HL-60 (cell line): ENCODE measurements at regions not wholly inside any gene's neighbourhood (a gene's known extent, or its start where the extent isn't known, plus 50 kb on each side); places are given as distances from the start of the nearest gene placed in this dataset.

Experiments used
- DNase-seq, 2 experiments: peaks; one replicate each; pipeline ENCODE4 v3.0.0-alpha.2; 2010 to 2020; ENCODE audit warnings: low read depth in 1 of 2, low spot score in 1 of 2
- H3K27ac ChIP-seq: fragments of 250-450 bp; sonication (Bioruptor Pico); replicated peaks from 2 replicates; pipeline ENCODE4 v1.5.1; 2020; ENCODE audit warnings: mild to moderate bottlenecking, moderate library complexity
- H3K27me3 ChIP-seq: fragments of 250-450 bp; sonication (Bioruptor Pico); 2 replicates; pipeline ENCODE4 v1.5.1; 2021; ENCODE audit warnings: mild to moderate bottlenecking, moderate library complexity; ENCODE audit not compliant: insufficient read depth, poor library complexity, severe bottlenecking
- H3K4me3 ChIP-seq: replicated peaks from 2 replicates; pipeline ENCODE4 v1.5.1; 2011; ENCODE audit warnings: mild to moderate bottlenecking, control low read depth, low read length; ENCODE audit not compliant: insufficient read depth
- GABPA ChIP-seq: IDR thresholded peaks from 2 replicates; pipeline ENCODE4 v1.6.1; 2012; ENCODE audit warnings: low read depth
- POLR2AphosphoS5 ChIP-seq: IDR thresholded peaks from 2 replicates; pipeline ENCODE4 v1.6.1; 2012; ENCODE audit warnings: low read depth
- SPI1 ChIP-seq: IDR thresholded peaks from 2 replicates; pipeline ENCODE4 v1.6.1; 2012; ENCODE audit warnings: low read depth, mild to moderate bottlenecking, borderline replicate concordance
- TF ChIP-seq, protein P1 (sequence below): IDR thresholded peaks from 2 replicates; pipeline ENCODE4 v1.6.1; 2012; ENCODE audit warnings: low read depth; ENCODE audit not compliant: insufficient replicate concordance
- TF ChIP-seq, protein P2 (sequence below): IDR thresholded peaks from one replicate; pipeline ENCODE4 v1.5.1; 2011; ENCODE audit warnings: low read length, control low read depth, inconsistent platforms; ENCODE audit not compliant: insufficient read depth

DNA sequence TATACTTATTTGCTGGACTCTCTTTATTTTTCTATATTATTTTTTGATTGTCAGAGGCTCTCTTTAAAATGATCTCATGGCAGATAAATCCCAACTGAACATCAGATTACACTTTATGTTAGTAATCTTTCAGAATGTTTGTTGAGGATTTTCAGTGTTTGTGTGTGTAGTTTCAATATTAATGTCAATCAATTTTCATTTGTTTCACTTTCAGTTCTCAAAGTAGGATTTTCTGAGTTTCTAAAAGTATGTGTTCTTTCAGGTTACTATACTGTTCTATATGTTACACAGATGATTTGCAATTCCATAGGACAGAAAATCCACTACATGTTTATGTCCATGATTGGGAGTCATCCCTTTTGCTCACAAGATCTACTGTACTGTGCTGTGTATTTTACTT lies 311.9 kb upstream of the POT1 start:
- no peak for DNase-seq
- H3K27ac ChIP-seq, result no peak overlapping the region
- no peaks in the 10 kb centered on the region for H3K27me3 ChIP-seq
- H3K4me3 ChIP-seq, result no peak overlapping the region
- TF ChIP-seq GABPA, result no peak
- TF ChIP-seq, protein P1, sequence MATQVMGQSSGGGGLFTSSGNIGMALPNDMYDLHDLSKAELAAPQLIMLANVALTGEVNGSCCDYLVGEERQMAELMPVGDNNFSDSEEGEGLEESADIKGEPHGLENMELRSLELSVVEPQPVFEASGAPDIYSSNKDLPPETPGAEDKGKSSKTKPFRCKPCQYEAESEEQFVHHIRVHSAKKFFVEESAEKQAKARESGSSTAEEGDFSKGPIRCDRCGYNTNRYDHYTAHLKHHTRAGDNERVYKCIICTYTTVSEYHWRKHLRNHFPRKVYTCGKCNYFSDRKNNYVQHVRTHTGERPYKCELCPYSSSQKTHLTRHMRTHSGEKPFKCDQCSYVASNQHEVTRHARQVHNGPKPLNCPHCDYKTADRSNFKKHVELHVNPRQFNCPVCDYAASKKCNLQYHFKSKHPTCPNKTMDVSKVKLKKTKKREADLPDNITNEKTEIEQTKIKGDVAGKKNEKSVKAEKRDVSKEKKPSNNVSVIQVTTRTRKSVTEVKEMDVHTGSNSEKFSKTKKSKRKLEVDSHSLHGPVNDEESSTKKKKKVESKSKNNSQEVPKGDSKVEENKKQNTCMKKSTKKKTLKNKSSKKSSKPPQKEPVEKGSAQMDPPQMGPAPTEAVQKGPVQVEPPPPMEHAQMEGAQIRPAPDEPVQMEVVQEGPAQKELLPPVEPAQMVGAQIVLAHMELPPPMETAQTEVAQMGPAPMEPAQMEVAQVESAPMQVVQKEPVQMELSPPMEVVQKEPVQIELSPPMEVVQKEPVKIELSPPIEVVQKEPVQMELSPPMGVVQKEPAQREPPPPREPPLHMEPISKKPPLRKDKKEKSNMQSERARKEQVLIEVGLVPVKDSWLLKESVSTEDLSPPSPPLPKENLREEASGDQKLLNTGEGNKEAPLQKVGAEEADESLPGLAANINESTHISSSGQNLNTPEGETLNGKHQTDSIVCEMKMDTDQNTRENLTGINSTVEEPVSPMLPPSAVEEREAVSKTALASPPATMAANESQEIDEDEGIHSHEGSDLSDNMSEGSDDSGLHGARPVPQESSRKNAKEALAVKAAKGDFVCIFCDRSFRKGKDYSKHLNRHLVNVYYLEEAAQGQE, result no peak
- TF ChIP-seq SPI1, result no peak
- TF ChIP-seq, protein P2, sequence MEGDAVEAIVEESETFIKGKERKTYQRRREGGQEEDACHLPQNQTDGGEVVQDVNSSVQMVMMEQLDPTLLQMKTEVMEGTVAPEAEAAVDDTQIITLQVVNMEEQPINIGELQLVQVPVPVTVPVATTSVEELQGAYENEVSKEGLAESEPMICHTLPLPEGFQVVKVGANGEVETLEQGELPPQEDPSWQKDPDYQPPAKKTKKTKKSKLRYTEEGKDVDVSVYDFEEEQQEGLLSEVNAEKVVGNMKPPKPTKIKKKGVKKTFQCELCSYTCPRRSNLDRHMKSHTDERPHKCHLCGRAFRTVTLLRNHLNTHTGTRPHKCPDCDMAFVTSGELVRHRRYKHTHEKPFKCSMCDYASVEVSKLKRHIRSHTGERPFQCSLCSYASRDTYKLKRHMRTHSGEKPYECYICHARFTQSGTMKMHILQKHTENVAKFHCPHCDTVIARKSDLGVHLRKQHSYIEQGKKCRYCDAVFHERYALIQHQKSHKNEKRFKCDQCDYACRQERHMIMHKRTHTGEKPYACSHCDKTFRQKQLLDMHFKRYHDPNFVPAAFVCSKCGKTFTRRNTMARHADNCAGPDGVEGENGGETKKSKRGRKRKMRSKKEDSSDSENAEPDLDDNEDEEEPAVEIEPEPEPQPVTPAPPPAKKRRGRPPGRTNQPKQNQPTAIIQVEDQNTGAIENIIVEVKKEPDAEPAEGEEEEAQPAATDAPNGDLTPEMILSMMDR, result no peak
- TF ChIP-seq POLR2AphosphoS5, result no peak

DNA sequence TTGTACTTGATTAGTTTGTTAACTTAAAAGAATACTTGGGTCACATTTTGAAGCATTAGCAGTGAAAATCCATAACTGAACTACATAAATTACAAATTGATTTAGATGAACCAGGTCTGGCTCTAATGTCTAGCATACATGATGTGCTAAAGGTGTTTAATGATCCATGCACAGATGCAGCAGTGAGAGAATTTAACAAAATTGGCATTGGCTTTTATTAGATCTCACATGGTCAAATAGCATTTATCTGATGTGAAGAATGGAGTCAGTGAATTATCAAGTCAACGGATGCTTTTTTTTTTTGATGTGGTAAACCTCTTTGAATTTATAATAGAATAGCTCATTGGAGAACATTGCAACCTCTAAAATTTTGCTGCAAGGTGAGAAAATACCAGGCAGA lies 293.0 kb upstream of the POT1 start:
- Histone ChIP-seq H3K4me3 (no peak overlapping the region), H3K27ac (no peak overlapping the region), H3K27me3 (no peaks in the 10 kb centered on the region)
- TF ChIP-seq POLR2AphosphoS5 (no peak), SPI1 (no peak)
- no peak for DNase-seq

DNA sequence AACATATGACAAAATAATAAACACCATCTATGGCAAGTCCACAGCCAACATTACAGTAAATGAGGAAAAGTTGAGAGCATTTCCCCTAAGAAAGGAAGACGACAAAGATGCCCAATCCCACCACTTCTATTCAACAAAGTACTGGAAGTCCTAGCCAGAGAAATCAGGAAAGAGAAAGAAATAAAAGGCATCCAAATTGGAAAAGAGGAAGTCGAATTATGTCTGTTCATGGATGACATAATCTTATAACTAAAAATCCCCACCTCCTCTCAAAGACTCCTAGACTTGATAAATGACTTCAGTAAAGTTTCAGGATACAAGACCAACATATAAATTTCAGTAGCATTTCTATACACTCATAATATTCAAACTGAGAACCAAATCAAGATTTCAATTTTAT lies 288.5 kb upstream of the POT1 start:
- H3K4me3 ChIP-seq, result no peak overlapping the region
- no peak overlapping the region for H3K27ac ChIP-seq
- no peaks in the 10 kb centered on the region for H3K27me3 ChIP-seq
- DNase-seq, result no peak
- TF ChIP-seq POLR2AphosphoS5, result no peak
- peak; percentile 66 for TF ChIP-seq SPI1

DNA sequence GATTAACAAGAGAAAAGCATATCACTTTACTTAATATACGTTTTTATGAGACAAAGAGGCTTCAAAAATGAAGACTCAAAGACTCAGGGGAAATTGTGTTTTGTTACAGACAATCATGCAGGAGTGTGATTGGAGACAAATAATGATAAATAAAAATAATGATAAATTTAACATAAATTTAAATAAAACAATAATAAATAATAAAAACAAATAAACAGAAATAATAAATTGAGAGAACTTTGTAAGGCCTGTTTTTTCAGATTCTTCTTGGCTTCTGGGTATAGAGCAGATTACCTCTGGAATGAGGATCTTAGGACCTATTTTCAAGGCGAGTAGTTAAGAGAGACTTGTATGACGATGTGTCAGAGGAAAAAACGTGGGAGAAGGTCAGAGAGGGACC lies 271.4 kb upstream of the POT1 start:
- no peak for DNase-seq
- Histone ChIP-seq H3K27ac (no peak overlapping the region), H3K27me3 (no peaks in the 10 kb centered on the region), H3K4me3 (no peak overlapping the region)
- TF ChIP-seq SPI1 (no peak), GABPA (no peak), POLR2AphosphoS5 (no peak)
- TF ChIP-seq, protein P2, result no peak
- TF ChIP-seq, protein P1, result no peak

DNA sequence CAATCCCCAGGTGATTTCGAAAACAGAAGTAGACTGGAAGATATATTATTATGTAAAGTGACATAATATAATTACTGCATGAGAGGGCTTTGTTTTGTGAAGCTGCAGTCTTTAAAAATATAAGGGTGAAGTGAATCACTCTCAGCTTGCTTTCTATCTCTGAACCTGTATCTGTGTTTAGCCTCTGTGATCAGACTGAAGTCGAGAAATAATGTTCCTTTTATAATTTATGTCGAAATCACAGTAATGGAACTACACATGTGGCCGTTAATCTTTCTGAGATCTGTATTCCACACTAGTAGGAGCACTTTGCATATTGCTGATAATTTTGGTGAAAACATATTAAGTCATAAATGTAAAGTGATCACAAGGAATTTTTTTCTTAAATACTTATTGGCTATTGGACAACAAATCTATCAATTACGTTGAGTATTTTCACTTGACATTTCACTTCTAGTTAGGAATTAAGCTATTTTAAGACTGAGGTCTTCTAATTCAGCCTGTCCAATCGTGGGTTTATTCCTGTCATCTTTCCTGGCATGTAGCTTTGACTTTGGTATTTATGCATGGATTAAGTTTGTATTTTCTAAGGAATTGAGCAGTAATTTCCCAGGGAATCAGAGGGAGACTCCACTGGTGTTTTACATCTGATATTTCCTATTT lies 268.2 kb upstream of the POT1 start:
- Histone ChIP-seq H3K27me3 (no peaks in the 10 kb centered on the region), H3K27ac (no peak overlapping the region), H3K4me3 (no peak overlapping the region)
- DNase-seq, result no peak
- no peak for TF ChIP-seq GABPA
- TF ChIP-seq, protein P2, result no peak
- no peak for TF ChIP-seq SPI1
- no peak for TF ChIP-seq POLR2AphosphoS5
- TF ChIP-seq, protein P1, result no peak
